ENCODE measurements at regions not wholly inside any gene's neighbourhood (a gene's known extent, or its start where the extent isn't known, plus 50 kb on each side); places are given as distances from the start of the nearest gene placed in this dataset.
"Not testable (repeated sequence)": the region's sequence is repeated elsewhere in the genome, so short reads cannot be mapped to it uniquely, and the experiment has no call there.

- POLR2A ChIA-PET (ENCODE audit: low non-redundant PET) = no interaction called here
- Histone ChIP-seq H3K9me3 (ENCODE audit: low read depth, low read length, poor library complexity, severe bottlenecking) (no peaks in the 10 kb centered on the region), H3K4me3 (ENCODE audit: low read depth, low read length, poor library complexity, severe bottlenecking) (no peak overlapping the region), H3K4me1 (ENCODE audit: insufficient read depth, low read length, poor library complexity, severe bottlenecking) (no peaks in the 10 kb centered on the region), H3K27ac (ENCODE audit: low read depth, low read length, poor library complexity, severe bottlenecking) (no peak overlapping the region), H3K36me3 (ENCODE audit: insufficient read depth, low read length, poor library complexity, severe bottlenecking) (no peaks in the 10 kb centered on the region), H3K27me3 (replicated peaks; ENCODE audit: insufficient read depth, low read depth, low read length, poor library complexity) (no peaks in the 10 kb centered on the region)
- CTCF ChIA-PET = no interaction called here
- BruUV-seq (replicated peaks) = no TSS peak
- intact Hi-C loops (cut with micrococcal nuclease; ENCODE audit: unreplicated experiment) = no loop called here
- DNase-seq (ENCODE audit: low spot score) = peak; percentile 41
- no peak for TF ChIP-seq CTCF (conservative IDR thresholded peaks at IDR 0.05; ENCODE audit: low read depth, low read length)
Observed at GRCh38 chr3:127074900-127075360, 92.0 kb downstream of the PLXNA1 start.

GRCh38 chr3:127076166-127076992, 93.5 kb downstream of the PLXNA1 start:
- DNase-seq (ENCODE audit: low spot score); H3K27me3 ChIP-seq (replicated peaks; ENCODE audit: insufficient read depth, low read depth, low read length, poor library complexity); H3K36me3 ChIP-seq (ENCODE audit: insufficient read depth, low read length, poor library complexity, severe bottlenecking); H3K4me3 ChIP-seq (ENCODE audit: low read depth, low read length, poor library complexity, severe bottlenecking); BruUV-seq (replicated peaks); H3K27ac ChIP-seq (ENCODE audit: low read depth, low read length, poor library complexity, severe bottlenecking); H3K9me3 ChIP-seq (ENCODE audit: low read depth, low read length, poor library complexity, severe bottlenecking); POLR2A ChIA-PET (ENCODE audit: low non-redundant PET); CTCF ChIA-PET; intact Hi-C loops (cut with micrococcal nuclease; ENCODE audit: unreplicated experiment); H3K4me1 ChIP-seq (ENCODE audit: insufficient read depth, low read length, poor library complexity, severe bottlenecking): not testable (repeated sequence)

GRCh38 chr3:127077068-127077467, 94.2 kb downstream of the PLXNA1 start:
- CTCF ChIA-PET = no interaction called here
- intact Hi-C loops (cut with micrococcal nuclease; ENCODE audit: unreplicated experiment) = no loop called here
- Histone ChIP-seq H3K36me3 (ENCODE audit: insufficient read depth, low read length, poor library complexity, severe bottlenecking) (no peaks in the 10 kb centered on the region), H3K27me3 (replicated peaks; ENCODE audit: insufficient read depth, low read depth, low read length, poor library complexity) (no peaks in the 10 kb centered on the region), H3K9me3 (ENCODE audit: low read depth, low read length, poor library complexity, severe bottlenecking) (no peaks in the 10 kb centered on the region), H3K4me3 (ENCODE audit: low read depth, low read length, poor library complexity, severe bottlenecking) (no peak overlapping the region), H3K27ac (ENCODE audit: low read depth, low read length, poor library complexity, severe bottlenecking) (no peak overlapping the region), H3K4me1 (ENCODE audit: insufficient read depth, low read length, poor library complexity, severe bottlenecking) (no peaks in the 10 kb centered on the region)
- POLR2A ChIA-PET (ENCODE audit: low non-redundant PET) = no interaction called here
- DNase-seq (ENCODE audit: low spot score) = no peak
- TF ChIP-seq CTCF (conservative IDR thresholded peaks at IDR 0.05; ENCODE audit: low read depth, low read length) (no peak), EZH2 (IDR thresholded peaks at IDR 0.05; ENCODE audit: borderline replicate concordance, low read depth, low read length, poor library complexity, severe bottlenecking) (no peak)
- no TSS peak for BruUV-seq (replicated peaks)

- intact Hi-C loops (cut with micrococcal nuclease; ENCODE audit: unreplicated experiment) = no loop called here
- POLR2A ChIA-PET (ENCODE audit: low non-redundant PET) = no interaction called here
- no peaks in the 10 kb centered on the region for H3K9me3 ChIP-seq (ENCODE audit: low read depth, low read length, poor library complexity, severe bottlenecking)
Observed at GRCh38 chr3:127077505-127078064, 94.7 kb downstream of the PLXNA1 start.

More at GRCh38 chr3:127077505-127078064, 94.7 kb downstream of the PLXNA1 start:
- Histone ChIP-seq H3K4me1 (ENCODE audit: insufficient read depth, low read length, poor library complexity, severe bottlenecking) (no peaks in the 10 kb centered on the region), H3K4me3 (ENCODE audit: low read depth, low read length, poor library complexity, severe bottlenecking) (no peak overlapping the region), H3K36me3 (ENCODE audit: insufficient read depth, low read length, poor library complexity, severe bottlenecking) (no peaks in the 10 kb centered on the region), H3K27me3 (replicated peaks; ENCODE audit: insufficient read depth, low read depth, low read length, poor library complexity) (no peaks in the 10 kb centered on the region), H3K27ac (ENCODE audit: low read depth, low read length, poor library complexity, severe bottlenecking) (no peak overlapping the region)
- TF ChIP-seq CTCF (conservative IDR thresholded peaks at IDR 0.05; ENCODE audit: low read depth, low read length) = no peak
- TF ChIP-seq EZH2 (IDR thresholded peaks at IDR 0.05; ENCODE audit: borderline replicate concordance, low read depth, low read length, poor library complexity, severe bottlenecking) = no peak
- no peak for DNase-seq (ENCODE audit: low spot score)
- BruUV-seq (replicated peaks) = no TSS peak
- CTCF ChIA-PET = no interaction called here
